CMK (cell line): ENCODE measurements at regions not wholly inside any gene's neighbourhood (a gene's known extent, or its start where the extent isn't known, plus 50 kb on each side); places are given as distances from the start of the nearest gene placed in this dataset.
A peak's percentile ranks its signal among the peaks of the same experiment; 100 is the strongest.
"Not testable (repeated sequence)": the region's sequence is repeated elsewhere in the genome, so short reads cannot be mapped to it uniquely, and the experiment has no call there.

ENCODE experiments used
- DNase-seq: peaks from one replicate; pipeline ENCODE4 v3.0.0-alpha.2; 2010; ENCODE audit warnings: low read depth

- DNase-seq, result no peak
Observed at GRCh38 chr9:113705306-113705927, 170.7 kb upstream of the ZNF618 start.

DNA sequence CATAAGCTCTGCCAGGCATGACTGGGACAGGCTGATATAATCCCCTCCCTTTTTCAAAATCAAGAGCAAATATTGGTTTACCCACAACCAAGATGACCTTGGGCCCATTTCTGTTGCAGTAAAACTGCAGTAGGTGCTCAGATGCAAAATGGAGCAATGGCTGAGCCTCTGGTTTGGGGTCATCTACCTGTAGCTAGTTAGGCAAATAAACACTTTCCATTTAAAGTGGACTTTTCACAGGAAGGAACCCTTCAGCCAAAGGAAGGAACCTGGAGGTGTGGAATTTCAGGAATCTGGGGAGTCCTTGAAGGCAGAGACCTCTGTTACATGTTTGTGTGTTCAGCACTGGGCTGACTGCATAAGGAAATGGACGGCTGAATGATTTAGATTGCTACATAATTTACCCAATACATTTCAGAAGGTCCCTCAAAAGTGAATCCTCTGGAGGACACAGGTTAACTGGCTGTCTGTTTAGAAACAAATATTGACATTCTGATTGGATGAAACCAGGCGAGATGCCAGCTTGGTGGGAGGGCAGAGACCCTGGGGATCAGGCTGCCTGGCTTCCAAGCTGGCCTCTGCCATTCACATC is 170.1 kb upstream of the ZNF618 start:
- DNase-seq, result no peak

GRCh38 chr9:113707953-113708695 is 168.0 kb upstream of the ZNF618 start:
- DNase-seq, result no peak

- no peak for DNase-seq
Observed at GRCh38 chr9:113708821-113709713, 167.0 kb upstream of the ZNF618 start.

- no peak for DNase-seq
Observed at GRCh38 chr9:113709721-113710120, 166.4 kb upstream of the ZNF618 start.

DNA sequence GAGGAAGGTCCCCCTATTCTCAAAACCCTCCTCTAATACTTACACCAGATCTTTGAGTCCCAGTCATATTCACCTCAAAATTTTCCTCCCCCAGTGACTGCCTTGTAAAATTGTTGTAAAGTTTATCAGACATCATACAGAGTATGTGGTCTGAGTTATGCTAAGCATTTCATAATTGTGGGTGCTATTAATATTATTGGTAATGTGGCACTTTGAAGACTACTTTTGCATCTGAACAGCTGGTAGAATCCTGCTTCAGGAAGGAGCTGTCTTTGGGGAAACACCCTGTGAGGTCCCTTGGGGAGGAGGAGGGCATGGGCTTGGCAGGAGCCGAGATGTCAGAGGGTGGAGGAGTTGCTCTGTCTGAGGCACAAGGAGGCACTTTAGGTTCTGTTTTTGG is 164.9 kb upstream of the ZNF618 start:
- DNase-seq, result no peak

DNA sequence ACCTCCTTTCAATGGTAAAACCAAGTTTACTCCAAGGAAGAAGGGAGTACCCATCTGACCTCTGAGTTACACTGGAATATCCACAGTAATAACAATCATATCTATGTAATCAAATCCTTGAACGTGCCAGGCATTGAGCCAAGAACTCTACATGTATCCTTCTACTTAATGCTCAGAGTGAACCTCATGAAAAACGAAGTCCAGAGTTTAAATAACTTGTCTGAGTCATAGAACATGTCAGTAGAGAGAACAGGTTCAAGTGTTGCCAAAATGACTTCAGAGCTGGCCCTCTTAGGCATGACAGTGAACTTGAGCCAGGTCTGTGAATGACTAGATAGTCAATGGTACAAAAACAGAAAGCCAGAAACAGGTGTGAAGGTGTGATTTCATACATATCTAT is 164.1 kb upstream of the ZNF618 start:
- DNase-seq, result no peak

DNA sequence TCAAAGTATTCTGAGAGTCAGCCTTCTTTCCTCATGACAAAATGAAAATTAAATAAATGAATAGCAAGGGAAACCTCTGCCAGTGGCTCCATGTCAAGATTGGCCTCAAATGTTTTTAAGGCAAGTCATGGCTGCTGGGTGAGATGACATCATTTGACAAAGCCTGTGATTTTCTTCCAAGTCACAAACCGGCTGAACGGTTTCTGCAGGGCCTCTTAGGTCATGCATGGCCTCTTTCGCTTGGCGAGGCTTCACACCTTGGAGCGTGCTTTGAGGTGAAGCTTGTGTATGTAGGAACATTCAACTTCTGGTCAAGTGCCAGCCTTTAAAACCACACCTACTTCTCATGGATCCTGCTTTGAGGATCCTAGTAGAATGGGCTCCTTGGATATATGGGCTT is 161.0 kb upstream of the ZNF618 start:
- no peak for DNase-seq

GRCh38 chr9:113719919-113720318 is 156.2 kb upstream of the ZNF618 start:
- DNase-seq, result no peak

DNA sequence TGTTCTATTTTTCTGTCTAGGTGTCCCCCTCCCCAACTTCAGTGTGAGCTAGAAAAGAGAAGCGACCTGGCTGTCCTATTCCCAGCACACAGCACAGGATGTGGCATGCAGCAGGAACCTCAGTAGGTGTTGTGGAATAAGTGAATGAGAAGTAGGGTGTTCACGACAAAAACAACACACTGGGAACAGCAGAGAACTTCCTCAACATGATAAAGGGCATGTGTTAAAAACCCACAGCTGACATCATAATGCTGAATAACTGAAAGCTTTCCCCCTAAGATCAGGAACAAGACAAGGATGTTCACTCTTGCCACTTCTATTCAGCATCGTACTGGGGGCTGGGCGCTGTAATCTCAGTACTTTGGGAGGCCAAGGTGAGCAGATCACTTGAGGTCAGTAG is 155.6 kb upstream of the ZNF618 start:
- DNase-seq, result no peak

DNA sequence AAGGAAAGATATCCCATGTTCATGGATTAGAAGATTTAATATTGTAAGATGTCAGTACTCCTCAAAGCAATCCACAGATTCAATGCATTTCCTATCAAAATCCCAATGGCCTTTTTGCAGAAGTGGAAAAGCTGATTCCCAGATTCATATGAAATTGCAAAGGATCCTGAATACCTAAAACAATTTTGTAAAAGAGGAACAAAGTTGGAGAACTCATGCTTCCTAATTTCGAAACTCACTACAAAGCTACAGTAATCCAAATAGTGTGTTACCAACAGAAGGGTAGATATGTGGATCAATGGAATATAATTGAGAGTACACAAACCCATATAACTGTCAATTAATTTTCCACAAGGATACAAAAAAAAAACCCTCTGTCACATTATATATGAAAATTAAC is 154.3 kb upstream of the ZNF618 start:
- DNase-seq, result no peak

- DNase-seq, result no peak
Observed at GRCh38 chr9:113724202-113724601, 151.9 kb upstream of the ZNF618 start.

- DNase-seq, result no peak
Observed at GRCh38 chr9:113728989-113729388, 147.1 kb upstream of the ZNF618 start.

DNA sequence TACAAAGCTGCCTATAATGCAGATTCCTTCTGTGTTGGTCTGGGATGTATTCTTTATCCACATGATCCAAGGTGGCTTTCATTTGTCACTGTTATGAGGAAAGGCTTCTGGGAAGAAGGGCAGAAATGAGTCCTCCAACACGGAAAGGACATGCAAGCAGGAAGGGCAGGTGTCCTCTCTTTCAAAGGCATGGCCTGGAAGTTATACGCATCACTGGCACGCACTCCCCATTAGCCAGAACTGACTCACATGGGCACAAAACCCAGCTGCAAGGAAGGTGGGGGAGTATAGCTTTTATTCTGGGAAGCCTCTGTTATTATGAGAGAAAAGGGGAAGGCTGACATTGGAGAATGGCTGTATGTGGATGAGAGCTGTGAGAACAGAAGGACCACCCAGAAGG is 141.3 kb upstream of the ZNF618 start:
- no peak for DNase-seq

DNA sequence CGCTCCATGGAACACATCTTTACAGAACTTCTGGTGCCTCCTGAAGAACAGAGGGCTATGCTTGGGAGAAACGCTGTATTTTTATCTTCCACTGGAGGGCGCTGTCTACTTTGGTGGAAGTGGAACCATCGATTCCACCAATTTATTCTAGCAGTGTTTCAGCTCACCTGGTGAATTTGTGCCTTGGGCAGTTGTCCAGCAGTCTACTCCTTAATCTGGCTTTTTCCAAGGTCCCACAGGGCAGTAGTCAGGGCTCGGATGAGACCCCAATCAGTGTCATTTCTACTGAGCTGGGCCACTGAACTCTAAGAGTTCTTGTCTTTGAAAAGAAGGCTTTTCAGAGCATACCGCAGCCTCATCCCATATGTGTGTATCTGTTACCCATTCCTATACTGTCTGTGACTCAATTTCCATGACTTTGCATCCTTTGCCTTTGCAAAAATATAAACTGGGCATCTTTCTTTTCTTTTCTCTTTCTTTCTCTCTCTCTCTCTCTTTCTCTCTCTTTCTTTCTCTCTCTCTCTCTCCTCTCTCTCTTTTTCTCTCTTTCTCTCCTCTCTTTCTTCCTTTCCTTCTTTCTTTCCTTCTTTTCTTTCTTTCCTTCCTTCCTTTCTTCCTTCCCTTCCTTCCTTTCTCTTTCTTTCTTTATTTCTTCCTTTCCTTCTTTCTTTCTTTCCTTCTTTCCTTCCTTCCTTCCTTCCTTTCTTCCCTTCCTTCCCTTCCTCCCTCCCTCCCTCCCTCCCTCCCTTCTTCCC is 138.4 kb upstream of the ZNF618 start:
- peak; percentile 15 for DNase-seq

DNA sequence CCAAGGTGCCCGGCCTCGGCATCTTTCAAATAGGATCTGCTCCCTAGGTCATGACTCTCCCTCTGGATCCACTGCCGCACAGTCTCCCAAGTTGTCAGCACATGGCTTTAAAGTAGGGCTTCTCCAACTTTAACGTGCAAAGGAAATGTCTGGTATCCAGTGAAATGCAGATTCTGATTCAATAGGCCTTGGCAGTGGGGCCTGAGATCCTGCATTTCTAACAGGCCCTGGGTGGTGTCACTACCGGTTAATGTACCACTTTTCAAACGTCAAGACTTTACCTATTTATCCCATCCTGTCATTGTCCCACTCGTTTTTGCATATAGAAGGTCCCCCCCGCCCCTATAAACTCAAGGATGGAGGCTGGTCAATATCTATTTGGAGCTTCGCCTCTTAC is 137.6 kb upstream of the ZNF618 start:
- DNase-seq, result no peak

DNA sequence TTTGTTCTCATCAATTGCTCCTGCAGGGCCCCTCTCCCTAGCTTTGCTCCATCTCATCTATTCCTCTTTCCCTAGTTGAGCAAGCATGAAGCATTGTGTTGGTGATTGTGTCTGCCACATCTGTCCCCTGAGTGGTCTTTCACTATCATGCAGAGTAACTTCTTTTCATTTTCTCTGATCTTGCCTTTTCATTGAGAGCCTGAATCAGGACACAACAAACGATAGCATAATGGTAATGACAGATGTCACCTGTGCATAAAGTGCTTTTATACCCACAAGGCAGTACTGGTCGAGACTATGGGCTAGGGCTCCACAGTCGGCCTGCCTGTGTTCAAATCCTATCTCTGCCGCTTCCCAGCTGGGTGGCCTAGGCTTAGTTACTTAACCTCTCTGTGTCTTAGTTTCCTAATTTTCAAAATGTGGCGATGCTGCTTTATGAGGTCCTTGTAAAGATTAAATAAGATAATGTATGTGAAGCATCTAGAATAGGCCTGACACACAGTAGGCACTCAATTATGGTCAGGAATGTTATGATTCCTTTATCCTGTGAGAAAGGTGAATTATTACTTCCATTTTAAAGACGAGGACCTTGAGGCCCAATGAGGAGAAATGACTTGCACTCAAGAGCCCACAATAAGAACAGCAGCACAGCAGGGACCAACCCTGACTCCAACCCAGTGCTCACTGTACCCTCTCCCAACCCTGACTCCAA is 137.1 kb upstream of the ZNF618 start:
- no peak for DNase-seq

DNA sequence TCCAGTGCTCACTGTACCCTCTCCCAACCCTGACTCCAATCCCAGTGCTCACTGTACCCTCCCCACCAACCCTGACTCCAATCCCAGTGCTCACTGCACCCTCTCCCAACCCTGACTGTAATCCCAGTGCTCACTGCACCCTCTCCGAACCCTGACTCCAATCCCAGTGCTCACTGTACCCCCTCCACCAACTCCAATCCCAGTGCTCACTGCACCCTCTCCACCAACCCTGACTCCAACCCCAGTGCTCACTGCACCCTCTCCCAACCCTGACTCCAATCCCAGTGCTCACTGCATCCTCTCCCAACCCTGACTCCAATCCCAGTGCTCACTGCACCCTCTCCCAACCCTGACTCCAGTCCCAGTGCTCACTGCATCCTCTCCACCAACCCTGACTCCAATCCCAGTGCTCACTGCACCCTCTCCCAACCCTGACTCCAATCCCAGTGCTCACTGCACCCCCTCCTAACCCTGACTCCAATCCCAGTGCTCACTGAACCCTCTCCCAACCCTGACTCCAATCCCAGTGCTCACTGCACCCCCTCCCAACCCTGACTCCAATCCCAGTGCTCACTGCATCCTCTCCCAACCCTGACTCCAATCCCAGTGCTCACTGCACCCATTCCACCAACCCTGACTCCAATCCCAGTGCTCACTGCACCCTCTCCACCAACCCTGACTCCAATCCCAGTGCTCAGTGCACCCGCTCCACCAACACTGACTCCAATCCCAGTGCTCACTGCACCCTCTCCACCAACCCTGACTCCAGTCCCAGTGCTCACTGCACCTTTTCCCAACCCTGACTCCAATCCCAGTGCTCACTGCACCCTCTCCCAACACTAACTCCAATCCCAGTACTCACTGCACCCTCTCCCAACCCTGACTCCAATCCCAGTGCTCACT is 136.3 kb upstream of the ZNF618 start:
- not testable (repeated sequence) for DNase-seq

DNA sequence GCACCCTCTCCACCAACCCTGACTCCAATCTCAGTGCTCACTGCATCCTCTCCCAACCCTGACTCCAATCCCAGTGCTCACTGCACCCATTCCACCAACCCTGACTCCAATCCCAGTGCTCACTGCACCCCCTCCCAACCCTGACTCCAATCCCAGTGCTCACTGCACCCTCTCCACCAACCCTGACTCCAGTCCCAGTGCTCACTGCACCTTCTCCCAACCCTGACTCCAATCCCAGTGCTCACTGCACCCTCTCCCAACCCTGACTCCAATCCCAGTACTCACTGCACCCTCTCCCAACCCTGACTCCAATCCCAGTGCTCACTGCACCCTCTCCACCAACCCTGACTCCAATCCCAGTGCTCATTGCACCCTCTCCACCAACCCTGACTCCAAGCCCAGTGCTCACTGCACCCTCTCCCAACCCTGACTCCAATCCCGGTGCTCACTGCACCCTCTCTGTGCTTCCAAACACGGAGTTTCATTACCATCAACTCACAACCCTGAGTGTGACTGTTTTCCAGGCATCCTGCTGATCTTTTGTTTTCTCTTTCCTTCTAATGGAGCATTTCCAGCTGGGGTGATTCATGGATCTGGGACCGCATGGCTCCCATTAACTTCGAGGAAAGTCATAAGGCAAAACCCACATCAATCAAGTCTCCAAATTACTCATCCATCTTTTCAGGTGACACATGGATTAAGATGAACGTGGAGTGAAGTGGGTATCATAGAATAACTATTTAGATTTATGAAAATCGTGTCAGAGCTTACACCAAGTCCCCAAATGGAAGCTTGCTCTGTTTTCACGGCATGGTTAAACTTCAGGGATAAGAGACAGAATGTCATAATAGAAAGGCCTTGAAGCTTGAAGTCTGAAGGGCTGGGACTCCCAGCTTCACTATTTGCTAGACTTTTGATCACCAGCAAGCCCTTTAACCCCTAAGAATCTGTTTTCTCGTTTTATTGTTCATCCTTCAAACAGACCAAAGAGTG is 135.3 kb upstream of the ZNF618 start:
- not testable (repeated sequence) for DNase-seq
